Erythroblast (primary cell): ENCODE measurements at regions not wholly inside any gene's neighbourhood (a gene's known extent, or its start where the extent isn't known, plus 50 kb on each side); places are given as distances from the start of the nearest gene placed in this dataset.

Experiments
- GATA1 ChIP-seq: IDR thresholded peaks from 2 replicates; pipeline ENCODE4 v1.6.1; 2011; ENCODE audit warnings: low read depth, mild to moderate bottlenecking, control low read depth, low read length, moderate library complexity
- POLR2A ChIP-seq: IDR thresholded peaks from 2 replicates; pipeline ENCODE4 v1.6.1; 2011; ENCODE audit warnings: mild to moderate bottlenecking, low read length

- TF ChIP-seq POLR2A, result no peak
- no peak for TF ChIP-seq GATA1
These were observed 457.1 kb downstream of the LPIN1 start for GRCh38 chr2:12203528-12203927.
